ENCODE measurements at regions not wholly inside any gene's neighbourhood (a gene's known extent, or its start where the extent isn't known, plus 50 kb on each side); places are given as distances from the start of the nearest gene placed in this dataset.

- TF ChIP-seq, protein P1, sequence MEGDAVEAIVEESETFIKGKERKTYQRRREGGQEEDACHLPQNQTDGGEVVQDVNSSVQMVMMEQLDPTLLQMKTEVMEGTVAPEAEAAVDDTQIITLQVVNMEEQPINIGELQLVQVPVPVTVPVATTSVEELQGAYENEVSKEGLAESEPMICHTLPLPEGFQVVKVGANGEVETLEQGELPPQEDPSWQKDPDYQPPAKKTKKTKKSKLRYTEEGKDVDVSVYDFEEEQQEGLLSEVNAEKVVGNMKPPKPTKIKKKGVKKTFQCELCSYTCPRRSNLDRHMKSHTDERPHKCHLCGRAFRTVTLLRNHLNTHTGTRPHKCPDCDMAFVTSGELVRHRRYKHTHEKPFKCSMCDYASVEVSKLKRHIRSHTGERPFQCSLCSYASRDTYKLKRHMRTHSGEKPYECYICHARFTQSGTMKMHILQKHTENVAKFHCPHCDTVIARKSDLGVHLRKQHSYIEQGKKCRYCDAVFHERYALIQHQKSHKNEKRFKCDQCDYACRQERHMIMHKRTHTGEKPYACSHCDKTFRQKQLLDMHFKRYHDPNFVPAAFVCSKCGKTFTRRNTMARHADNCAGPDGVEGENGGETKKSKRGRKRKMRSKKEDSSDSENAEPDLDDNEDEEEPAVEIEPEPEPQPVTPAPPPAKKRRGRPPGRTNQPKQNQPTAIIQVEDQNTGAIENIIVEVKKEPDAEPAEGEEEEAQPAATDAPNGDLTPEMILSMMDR (IDR thresholded peaks at IDR 0.05; ENCODE audit: poor library complexity): no peak
- TF ChIP-seq EZH2 (IDR thresholded peaks at IDR 0.05; ENCODE audit: borderline replicate concordance): no peak
These were observed 184.3 kb downstream of the TBXT start for GRCh38 chr6:165983112-165984072.

Measured in hepatocyte (in vitro differentiated cells).